Activated naive CD8-positive, alpha-beta T cell treated with anti-CD3 and anti-CD28 coated beads for 36 hours (primary cell): ENCODE measurements at regions not wholly inside any gene's neighbourhood (a gene's known extent, or its start where the extent isn't known, plus 50 kb on each side); places are given as distances from the start of the nearest gene placed in this dataset.
"Not testable (repeated sequence)": the region's sequence is repeated elsewhere in the genome, so short reads cannot be mapped to it uniquely, and the experiment has no call there.

ENCODE experiments used
- DNase-seq: peaks from one replicate; pipeline ENCODE4 v3.0.0; 2021
- H3K27ac Mint-ChIP-seq: one replicate; pipeline ENCODE4 v1.8.0; 2022; ENCODE audit warnings: mild to moderate bottlenecking, moderate library complexity, mixed read lengths
- H3K27me3 Mint-ChIP-seq: one replicate; pipeline ENCODE4 v1.8.0; 2022; ENCODE audit warnings: mild to moderate bottlenecking, mixed read lengths
- H3K36me3 Mint-ChIP-seq: one replicate; pipeline ENCODE4 v1.8.0; 2021; ENCODE audit warnings: mild to moderate bottlenecking, mixed read lengths
- H3K4me1 Mint-ChIP-seq: one replicate; pipeline ENCODE4 v1.8.0; 2021; ENCODE audit warnings: mixed read lengths
- H3K4me3 Mint-ChIP-seq: one replicate; pipeline ENCODE4 v1.8.0; 2022; ENCODE audit warnings: mild to moderate bottlenecking, moderate library complexity, mixed read lengths
- H3K9me3 Mint-ChIP-seq: one replicate; pipeline ENCODE4 v1.8.0; 2022; ENCODE audit warnings: mixed read lengths

DNA sequence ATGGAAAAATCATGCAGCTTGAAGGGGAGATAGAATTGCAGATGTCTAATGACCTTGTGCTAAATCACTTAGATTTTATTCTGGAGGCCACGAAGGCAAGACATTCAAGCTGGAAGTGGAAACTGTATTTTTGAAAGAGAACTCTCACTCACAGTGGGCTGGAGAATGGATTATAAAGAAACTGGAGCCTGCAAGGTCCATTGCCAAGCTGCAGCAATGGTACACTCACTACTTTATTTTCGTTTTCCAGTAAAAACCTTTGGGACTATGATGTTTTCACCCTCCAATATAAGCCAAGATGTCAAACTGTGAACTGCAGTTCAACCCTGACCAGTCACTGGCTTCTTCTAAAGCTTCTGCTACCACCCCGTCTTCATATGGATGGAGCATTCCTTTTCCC lies 62.0 kb downstream of the SKIDA1 start:
- Mint-ChIP-seq H3K36me3 (no peaks in the 10 kb centered on the region), H3K4me3 (no peak overlapping the region), H3K27me3 (peaks cover 3% of the 10 kb centered on the region), H3K9me3 (no peaks in the 10 kb centered on the region), H3K27ac (no peak overlapping the region), H3K4me1 (no peaks in the 10 kb centered on the region)
- DNase-seq, result no peak

DNA sequence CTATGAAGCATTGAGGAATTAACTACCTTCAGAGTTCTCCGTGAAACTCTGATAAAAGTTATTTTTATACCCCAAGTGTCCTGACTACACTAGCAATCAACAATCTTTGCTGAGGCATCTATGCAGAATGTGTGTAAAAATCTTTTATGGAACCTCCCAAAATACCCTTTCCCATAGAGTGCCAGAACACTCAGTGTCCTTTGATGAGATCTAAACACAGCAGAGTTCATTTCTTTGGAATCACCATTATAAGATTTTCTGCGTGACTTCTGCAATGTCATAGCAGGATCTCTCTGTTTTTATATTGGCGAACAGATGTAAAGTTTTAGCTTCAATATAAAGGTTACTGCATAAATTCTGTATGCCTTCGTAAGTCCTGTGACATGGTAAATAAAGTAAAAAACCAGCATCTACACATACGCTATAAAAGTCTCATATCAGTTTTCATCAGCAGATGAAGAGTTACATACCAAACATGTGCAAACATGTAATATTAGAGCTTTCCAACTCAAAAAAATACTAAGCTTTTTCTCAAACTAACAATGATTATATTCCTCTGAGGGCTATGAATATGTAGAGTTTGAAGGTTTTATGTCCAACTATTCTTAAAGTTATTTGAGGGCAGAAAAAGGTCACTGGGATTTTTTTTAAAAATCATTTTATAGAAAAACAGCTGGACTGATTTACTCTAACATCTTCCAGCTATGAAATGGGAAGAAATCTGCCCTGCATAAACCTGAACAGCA lies 67.2 kb downstream of the SKIDA1 start:
- Mint-ChIP-seq H3K27me3 (peaks cover 14% of the 10 kb centered on the region), H3K36me3 (no peaks in the 10 kb centered on the region), H3K4me1 (no peaks in the 10 kb centered on the region), H3K27ac (no peak overlapping the region), H3K9me3 (peaks cover 2% of the 10 kb centered on the region), H3K4me3 (no peak overlapping the region)
- no peak for DNase-seq

DNA sequence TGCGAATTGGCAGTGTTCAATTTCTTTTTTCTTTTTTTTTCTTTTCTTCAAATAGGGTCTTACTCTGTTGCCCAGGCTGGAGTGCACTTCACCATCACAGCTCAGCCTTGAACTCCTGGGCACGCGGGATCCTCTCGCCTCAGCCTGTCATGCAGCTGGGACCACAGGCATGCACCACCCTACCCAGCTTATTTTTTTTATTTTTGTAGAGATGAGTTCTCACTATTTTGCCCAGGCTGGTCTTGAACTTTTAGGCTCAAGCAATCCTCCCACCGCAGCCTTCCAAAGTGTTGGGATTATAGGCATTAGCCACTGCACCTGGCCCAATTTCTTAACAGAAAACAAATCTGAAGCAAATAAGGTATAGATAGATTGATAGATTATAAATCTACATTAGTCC lies 69.3 kb downstream of the SKIDA1 start:
- Mint-ChIP-seq H3K27ac (no peak overlapping the region), H3K4me3 (no peak overlapping the region), H3K27me3 (peaks cover 11% of the 10 kb centered on the region)

DNA sequence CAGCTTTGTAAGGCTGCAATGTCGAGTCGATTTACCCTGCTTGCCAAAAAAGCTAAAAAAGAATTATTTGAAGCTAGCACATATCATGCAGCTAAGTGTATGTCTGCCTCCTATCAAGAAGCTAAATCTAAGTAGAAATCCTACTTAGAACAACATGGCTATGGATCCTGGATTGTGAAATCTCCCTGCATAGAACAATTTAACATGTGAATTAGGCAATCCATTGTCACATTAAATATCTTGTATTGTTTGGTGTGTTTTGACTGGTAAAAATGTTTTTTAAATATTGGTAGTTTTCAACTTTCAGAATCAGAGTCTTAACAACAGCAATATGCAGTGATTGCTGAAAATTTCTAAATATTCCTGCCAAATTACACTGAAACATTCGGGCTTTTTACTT lies 73.3 kb downstream of the SKIDA1 start:
- H3K36me3 Mint-ChIP-seq, result no peaks in the 10 kb centered on the region
- no peaks in the 10 kb centered on the region for H3K9me3 Mint-ChIP-seq
- H3K4me3 Mint-ChIP-seq, result no peak overlapping the region
- H3K4me1 Mint-ChIP-seq, result no peaks in the 10 kb centered on the region
- no peak overlapping the region for H3K27ac Mint-ChIP-seq
- DNase-seq, result no peak
- peaks cover 8% of the 10 kb centered on the region for H3K27me3 Mint-ChIP-seq

More for the DNA sequence above, 69.3 kb downstream of the SKIDA1 start:
- Mint-ChIP-seq H3K36me3 (no peaks in the 10 kb centered on the region), H3K9me3 (peaks cover 2% of the 10 kb centered on the region), H3K4me1 (no peaks in the 10 kb centered on the region)
- DNase-seq, result no peak

DNA sequence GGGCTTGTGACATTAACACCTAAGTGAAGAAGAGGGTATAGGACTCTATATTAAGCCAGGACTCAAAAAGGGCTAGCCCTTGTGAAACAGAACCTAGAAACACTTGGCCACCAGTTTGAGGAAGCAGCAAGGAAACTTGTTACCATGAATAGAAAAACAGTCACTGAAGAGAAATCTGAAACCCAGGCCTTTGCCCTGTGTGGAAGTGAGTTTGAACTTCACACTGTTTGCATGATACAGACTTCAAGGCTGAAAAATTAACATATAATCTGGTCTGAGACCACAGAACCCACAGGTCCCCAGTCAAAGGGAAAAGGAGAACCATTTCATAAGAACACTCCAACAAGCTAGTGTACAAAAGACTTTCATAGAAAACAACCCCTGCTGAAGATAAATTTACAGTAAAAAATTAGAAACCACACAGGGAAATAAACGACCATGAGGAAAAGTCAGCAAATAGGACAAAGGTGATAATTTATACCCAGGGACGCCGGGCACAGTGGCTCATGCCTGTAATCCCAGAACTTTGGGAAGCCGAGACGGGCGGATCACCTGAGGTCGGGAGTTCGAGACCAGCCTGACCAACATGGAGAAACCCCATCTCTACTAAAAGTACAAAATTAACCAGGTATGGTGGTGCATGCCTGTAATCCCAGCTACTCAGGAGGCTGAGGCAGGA lies 76.1 kb downstream of the SKIDA1 start:
- Mint-ChIP-seq H3K27me3 (peaks cover 6% of the 10 kb centered on the region), H3K27ac (no peak overlapping the region), H3K9me3 (no peaks in the 10 kb centered on the region), H3K36me3 (no peaks in the 10 kb centered on the region), H3K4me3 (no peak overlapping the region), H3K4me1 (no peaks in the 10 kb centered on the region)
- no peak for DNase-seq

DNA sequence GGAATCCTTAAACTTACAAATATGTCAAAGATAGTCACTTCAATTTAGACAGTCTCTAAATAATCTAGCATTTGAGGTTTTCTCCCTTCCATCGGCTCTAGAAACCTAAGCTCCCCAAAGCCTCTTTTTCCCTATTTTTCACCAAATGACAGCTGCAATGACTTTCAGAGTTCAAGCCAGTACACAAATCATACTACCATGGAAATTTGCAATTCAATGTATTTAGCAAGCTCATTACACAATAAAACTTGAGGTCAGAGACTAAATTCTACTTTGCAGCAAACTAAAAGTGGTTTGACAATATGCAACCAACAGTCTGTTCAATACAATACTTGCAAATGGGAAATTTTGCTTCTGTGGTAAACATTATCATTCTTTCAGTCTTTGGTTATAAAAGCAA lies 80.3 kb downstream of the SKIDA1 start:
- Mint-ChIP-seq H3K27me3 (no peaks in the 10 kb centered on the region), H3K4me1 (no peaks in the 10 kb centered on the region), H3K36me3 (no peaks in the 10 kb centered on the region), H3K27ac (no peak overlapping the region), H3K9me3 (no peaks in the 10 kb centered on the region), H3K4me3 (no peak overlapping the region)
- no peak for DNase-seq

DNA sequence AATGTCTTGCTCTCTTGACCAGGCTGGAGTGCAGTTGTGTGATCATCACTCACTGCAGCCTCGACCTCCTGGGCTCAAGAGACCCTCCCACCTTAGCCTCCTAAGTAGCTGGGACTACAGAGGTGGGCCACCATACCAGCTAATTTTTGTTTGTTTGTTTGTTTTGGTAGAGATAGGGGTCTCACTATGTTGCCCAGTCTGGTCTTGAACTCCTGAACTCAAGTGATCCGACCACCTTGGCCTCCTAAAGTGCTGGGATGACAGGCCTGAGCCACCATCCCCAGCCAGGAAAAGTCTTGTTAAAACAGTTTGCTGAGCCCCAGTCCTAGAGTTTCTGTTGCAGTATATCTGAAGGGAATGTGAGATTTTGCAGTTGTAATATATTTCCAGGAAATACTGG lies 83.9 kb downstream of the SKIDA1 start:
- Mint-ChIP-seq H3K4me3 (no peak overlapping the region), H3K9me3 (no peaks in the 10 kb centered on the region), H3K27me3 (no peaks in the 10 kb centered on the region), H3K4me1 (no peaks in the 10 kb centered on the region), H3K27ac (no peak overlapping the region), H3K36me3 (no peaks in the 10 kb centered on the region)
- DNase-seq, result no peak

DNA sequence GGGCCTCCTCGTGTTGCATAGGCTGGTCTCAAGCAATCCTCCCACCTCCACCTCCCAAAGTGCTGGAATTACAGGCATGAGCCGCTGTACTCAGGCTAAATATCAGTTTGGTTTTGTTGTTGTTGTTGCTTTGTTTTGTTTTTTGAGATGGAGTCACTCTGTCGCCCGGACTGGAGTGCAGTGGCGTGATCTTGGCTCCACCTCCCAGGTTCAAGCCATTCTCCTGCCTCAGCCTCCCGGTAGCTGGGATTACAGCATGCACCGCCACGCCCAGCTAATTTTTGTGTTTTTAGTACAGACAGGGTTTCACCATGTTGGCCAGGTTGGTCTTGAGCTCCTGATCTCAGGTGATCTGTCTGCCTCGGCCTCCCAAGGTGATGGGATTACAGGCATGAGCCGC lies 86.6 kb downstream of the SKIDA1 start:
- H3K4me1 Mint-ChIP-seq, H3K27me3 Mint-ChIP-seq, H3K27ac Mint-ChIP-seq, H3K4me3 Mint-ChIP-seq, H3K36me3 Mint-ChIP-seq, DNase-seq, H3K9me3 Mint-ChIP-seq: not testable (repeated sequence)

DNA sequence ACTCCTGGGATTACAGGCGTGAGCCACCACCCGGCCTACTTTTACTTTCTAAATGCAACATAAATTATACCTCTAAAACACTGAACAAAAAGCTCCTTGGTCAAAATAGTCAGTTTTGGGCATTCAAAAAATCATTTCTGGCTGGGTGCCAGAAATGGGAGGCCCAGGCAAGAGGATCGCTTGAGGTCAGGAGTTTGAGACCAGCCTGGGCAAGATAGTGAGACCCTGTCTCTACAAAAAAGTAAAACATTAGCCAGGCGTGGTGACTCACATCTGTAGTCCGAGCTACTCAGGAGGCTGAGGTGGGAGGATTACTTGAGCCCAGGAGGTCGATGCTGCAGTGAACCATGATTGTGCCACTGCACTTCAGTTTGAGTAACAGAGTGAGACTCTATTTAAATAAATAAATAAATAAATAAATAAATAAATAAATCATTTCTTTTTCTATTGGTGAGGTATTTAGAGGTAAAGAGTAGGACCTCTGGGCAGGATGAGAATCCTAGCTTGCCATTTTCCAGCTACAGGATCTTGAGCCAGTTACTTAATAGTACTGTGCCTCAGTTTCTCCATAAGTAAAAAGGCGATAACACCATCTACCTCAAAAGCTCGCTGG lies 87.6 kb downstream of the SKIDA1 start:
- no peak for DNase-seq
- H3K36me3 Mint-ChIP-seq, result no peaks in the 10 kb centered on the region
- H3K27me3 Mint-ChIP-seq, result no peaks in the 10 kb centered on the region
- H3K4me1 Mint-ChIP-seq, result no peaks in the 10 kb centered on the region
- no peaks in the 10 kb centered on the region for H3K9me3 Mint-ChIP-seq
- H3K27ac Mint-ChIP-seq, result no peak overlapping the region
- no peak overlapping the region for H3K4me3 Mint-ChIP-seq

DNA sequence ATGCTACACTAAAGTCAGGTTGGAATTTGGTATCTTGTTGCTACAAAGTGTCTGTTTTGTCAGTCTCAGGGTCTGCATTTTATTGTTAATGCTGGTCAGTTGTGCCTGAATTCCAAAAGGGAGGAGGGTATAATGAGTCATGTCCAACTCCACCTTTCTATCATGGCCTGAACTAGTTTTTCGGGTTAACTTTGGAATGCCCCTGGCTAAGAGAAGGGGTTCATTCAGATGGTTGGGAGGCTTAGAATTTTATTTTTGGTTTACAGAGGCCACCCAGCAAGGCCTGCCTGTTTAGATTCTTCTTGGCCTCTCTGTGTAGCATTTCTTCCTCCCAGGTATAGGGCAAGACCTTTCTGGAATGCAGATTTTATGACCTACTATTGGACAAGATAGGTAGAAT lies 93.2 kb downstream of the SKIDA1 start:
- Mint-ChIP-seq H3K4me1 (no peaks in the 10 kb centered on the region), H3K36me3 (no peaks in the 10 kb centered on the region), H3K27ac (no peak overlapping the region), H3K27me3 (no peaks in the 10 kb centered on the region), H3K9me3 (peaks cover under 1% of the 10 kb centered on the region), H3K4me3 (no peak overlapping the region)
- no peak for DNase-seq

DNA sequence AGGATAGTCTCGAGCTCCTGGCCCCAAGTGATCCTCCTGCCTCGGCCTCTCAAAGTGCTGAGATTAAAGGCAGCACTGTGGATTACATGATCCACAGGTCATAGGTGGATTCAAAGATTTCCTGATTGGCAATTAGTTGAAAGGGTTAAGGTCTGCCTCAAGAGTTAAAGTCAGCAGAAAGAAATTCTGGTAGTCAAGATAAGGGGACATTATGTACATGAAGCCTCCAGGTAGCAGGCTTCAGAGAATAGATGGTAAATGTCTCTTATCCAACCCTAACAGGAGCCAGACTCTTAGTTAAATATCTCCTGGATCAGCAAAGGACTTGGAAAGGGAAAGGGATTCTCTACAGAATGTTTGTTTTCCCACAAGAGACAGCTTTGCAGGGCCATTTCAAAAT lies 93.7 kb downstream of the SKIDA1 start:
- peaks cover 1% of the 10 kb centered on the region for H3K9me3 Mint-ChIP-seq
- H3K4me1 Mint-ChIP-seq, result no peaks in the 10 kb centered on the region
- H3K36me3 Mint-ChIP-seq, result no peaks in the 10 kb centered on the region
- no peaks in the 10 kb centered on the region for H3K27me3 Mint-ChIP-seq
- no peak overlapping the region for H3K27ac Mint-ChIP-seq
- no peak overlapping the region for H3K4me3 Mint-ChIP-seq
- no peak for DNase-seq

DNA sequence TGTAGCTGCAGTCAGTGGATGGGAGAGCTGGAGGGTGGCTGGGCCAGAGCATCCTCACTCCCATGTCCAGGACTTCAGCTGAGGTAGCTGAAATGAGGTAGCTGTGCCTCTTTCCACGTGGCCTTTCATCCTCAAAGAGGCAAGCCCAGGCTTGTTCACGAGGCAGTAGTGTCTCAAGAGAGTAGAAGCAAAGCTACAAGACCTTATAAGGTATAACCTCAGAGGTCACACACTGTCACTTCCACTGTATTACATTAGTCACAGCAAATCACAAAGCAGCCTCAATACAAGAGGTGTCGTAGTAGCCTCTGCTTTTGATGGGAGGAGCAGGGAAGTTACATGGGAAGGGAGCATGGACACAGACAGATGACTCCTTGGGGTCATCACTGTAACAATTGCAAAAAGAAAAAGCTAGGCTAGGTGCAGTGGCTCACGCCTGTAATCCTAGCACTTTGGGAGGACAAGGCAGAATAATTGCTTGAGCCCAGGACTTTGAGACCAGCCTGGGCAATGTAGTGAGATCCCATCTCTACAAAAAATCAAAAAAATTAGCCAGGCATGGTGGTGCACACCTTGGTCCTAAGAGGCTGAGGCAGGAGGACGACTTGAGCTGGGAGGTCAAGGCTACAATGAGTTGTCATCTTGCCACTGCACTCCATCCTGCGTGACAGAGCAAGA lies 97.5 kb downstream of the SKIDA1 start:
- Mint-ChIP-seq H3K4me1 (no peaks in the 10 kb centered on the region), H3K27me3 (no peaks in the 10 kb centered on the region), H3K9me3 (peaks cover 1% of the 10 kb centered on the region), H3K36me3 (no peaks in the 10 kb centered on the region), H3K4me3 (no peak overlapping the region), H3K27ac (no peak overlapping the region)
- no peak for DNase-seq

DNA sequence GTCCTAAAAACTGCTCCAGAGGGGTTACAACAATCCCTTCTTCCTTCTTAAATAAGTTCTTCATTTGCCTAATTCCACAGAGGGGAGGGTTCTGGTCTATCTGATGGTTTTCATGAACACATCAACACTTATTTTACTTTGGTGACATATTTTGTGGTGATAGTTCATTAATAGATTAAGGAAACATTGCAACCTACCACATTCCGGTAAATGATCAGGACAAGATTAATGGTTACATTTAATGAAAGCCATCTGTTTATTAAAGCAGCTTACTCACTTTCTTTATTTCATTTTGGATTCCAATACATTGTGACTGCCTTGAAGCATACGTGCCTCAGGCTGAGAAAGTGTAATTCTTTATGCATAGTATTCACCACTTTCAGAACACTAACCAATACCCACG lies 101.0 kb downstream of the SKIDA1 start:
- Mint-ChIP-seq H3K9me3 (peaks cover 1% of the 10 kb centered on the region), H3K27me3 (no peaks in the 10 kb centered on the region), H3K4me3 (no peak overlapping the region), H3K4me1 (no peaks in the 10 kb centered on the region), H3K27ac (no peak overlapping the region), H3K36me3 (no peaks in the 10 kb centered on the region)
- DNase-seq, result no peak

DNA sequence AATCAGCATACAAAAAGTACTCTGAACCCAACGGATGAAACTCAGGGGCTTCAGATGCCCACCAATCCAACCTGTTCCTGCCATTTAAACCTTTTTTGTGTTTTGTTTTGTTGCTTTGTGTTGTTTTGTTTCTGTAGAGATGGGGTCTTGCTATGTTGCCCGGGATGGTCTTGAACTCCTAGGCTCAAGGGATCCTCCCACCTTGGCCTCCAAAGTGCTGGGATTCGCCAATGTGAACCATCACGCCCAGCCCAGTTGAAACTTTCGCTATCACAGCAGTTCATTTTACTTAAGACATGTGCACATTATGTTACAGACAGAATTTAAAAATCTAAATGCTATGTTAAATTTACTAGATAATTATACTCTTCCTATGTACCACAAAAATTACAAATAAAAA lies 101.6 kb downstream of the SKIDA1 start:
- H3K4me3 Mint-ChIP-seq, result no peak overlapping the region
- H3K4me1 Mint-ChIP-seq, result no peaks in the 10 kb centered on the region
- DNase-seq, result no peak

DNA sequence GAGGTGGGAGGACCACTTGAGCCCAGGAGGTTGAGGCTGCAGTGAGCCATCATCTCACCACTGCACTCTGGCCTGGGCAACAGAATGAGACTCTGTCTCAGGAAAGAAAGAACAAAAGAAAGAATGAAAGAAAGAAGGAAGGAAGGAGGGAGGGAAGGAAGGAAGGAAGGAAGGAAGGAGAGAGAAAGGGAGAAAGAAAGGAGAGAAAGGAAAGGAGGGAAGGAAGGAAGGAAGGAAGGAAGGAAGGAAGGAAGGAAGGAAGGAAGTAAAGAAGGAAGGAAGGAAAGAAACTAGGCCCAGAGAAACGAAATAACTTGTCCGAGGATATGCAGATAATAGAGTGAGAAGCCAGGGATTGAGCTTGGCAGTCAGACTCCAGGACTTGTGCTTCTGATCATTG lies 102.1 kb downstream of the SKIDA1 start:
- H3K36me3 Mint-ChIP-seq, result no peaks in the 10 kb centered on the region

More for the DNA sequence above, 101.6 kb downstream of the SKIDA1 start:
- Mint-ChIP-seq H3K27ac (no peak overlapping the region), H3K36me3 (no peaks in the 10 kb centered on the region), H3K9me3 (peaks cover 1% of the 10 kb centered on the region), H3K27me3 (no peaks in the 10 kb centered on the region)

More for the DNA sequence above, 102.1 kb downstream of the SKIDA1 start:
- Mint-ChIP-seq H3K27ac (no peak overlapping the region), H3K27me3 (no peaks in the 10 kb centered on the region), H3K4me3 (no peak overlapping the region), H3K9me3 (peaks cover 1% of the 10 kb centered on the region), H3K4me1 (no peaks in the 10 kb centered on the region)
- DNase-seq, result no peak
